ENCODE measurements at regions not wholly inside any gene's neighbourhood (a gene's known extent, or its start where the extent isn't known, plus 50 kb on each side); places are given as distances from the start of the nearest gene placed in this dataset.

DNA sequence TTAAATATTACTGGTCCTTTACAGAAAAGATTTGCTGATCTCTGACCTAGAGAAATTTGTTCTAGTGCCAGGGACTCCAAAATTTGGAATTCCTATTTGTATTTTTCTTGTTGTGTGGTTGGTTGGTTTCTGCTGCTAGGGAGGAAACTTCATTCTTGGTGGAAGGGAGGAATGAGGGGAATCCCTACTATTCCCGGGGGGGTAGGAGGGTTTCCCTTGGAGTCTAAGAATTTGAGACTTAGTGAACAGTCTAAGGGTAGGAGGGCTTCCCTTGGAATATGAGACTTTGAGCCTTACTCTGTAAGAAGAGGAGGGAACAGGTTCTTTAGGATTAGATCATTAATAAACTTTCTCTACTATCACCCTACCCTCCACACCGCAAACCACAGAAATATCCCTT lies 67.1 kb upstream of the ADGRF1 start:
- H3K27me3 ChIP-seq (ENCODE audit: control insufficient read depth in 5 of 5, insufficient read depth in 4 of 5, low read length in 5 of 5) = no peaks in the 10 kb centered on the region
- H3K27ac ChIP-seq (ENCODE audit: low read depth, low read length) = no peak overlapping the region
- H3K4me3 ChIP-seq (ENCODE audit: low read depth in 1 of 5, low read length in 5 of 5) = no peak overlapping the region
- H3K9ac ChIP-seq (ENCODE audit: low read length in 5 of 5) = no peak overlapping the region
- peaks cover 0 to 21% (median 2%) of the 10 kb centered on the region in 5 donors for H3K4me1 ChIP-seq (ENCODE audit: control insufficient read depth in 5 of 5, insufficient read depth in 5 of 5, low read length in 5 of 5)
- H3K9me3 ChIP-seq (ENCODE audit: control insufficient read depth in 5 of 5, low read length in 5 of 5) = no peaks in the 10 kb centered on the region
- H3K36me3 ChIP-seq (ENCODE audit: control insufficient read depth in 5 of 5, insufficient read depth in 5 of 5, low read length in 5 of 5) = no peaks in the 10 kb centered on the region

GRCh38 chr6:47106721-47107197 lies 64.6 kb upstream of the ADGRF1 start:
- no peaks in the 10 kb centered on the region for H3K27me3 ChIP-seq (ENCODE audit: control insufficient read depth in 5 of 5, insufficient read depth in 4 of 5, low read length in 5 of 5)
- no peak overlapping the region for H3K4me3 ChIP-seq (ENCODE audit: low read depth in 1 of 5, low read length in 5 of 5)
- H3K27ac ChIP-seq (ENCODE audit: low read depth, low read length) = no peak overlapping the region
- no peaks in the 10 kb centered on the region for H3K9me3 ChIP-seq (ENCODE audit: control insufficient read depth in 5 of 5, low read length in 5 of 5)
- H3K9ac ChIP-seq (ENCODE audit: low read length in 5 of 5) = no peak overlapping the region
- H3K36me3 ChIP-seq (ENCODE audit: control insufficient read depth in 5 of 5, insufficient read depth in 5 of 5, low read length in 5 of 5) = no peaks in the 10 kb centered on the region
- H3K4me1 ChIP-seq (ENCODE audit: control insufficient read depth in 5 of 5, insufficient read depth in 5 of 5, low read length in 5 of 5) = peaks cover 0 to 28% (median 8%) of the 10 kb centered on the region in 5 donors

- Histone ChIP-seq H3K4me3 (ENCODE audit: low read depth in 1 of 5, low read length in 5 of 5) (no peak overlapping the region), H3K36me3 (ENCODE audit: control insufficient read depth in 5 of 5, insufficient read depth in 5 of 5, low read length in 5 of 5) (no peaks in the 10 kb centered on the region), H3K4me1 (ENCODE audit: control insufficient read depth in 5 of 5, insufficient read depth in 5 of 5, low read length in 5 of 5) (peaks cover 0 to 25% (median 8%) of the 10 kb centered on the region in 5 donors), H3K27me3 (ENCODE audit: control insufficient read depth in 5 of 5, insufficient read depth in 4 of 5, low read length in 5 of 5) (no peaks in the 10 kb centered on the region), H3K27ac (ENCODE audit: low read depth, low read length) (no peak overlapping the region), H3K9me3 (ENCODE audit: control insufficient read depth in 5 of 5, low read length in 5 of 5) (no peaks in the 10 kb centered on the region), H3K9ac (ENCODE audit: low read length in 5 of 5) (no peak overlapping the region)
These were observed 64.1 kb upstream of the ADGRF1 start for GRCh38 chr6:47106216-47106615.

GRCh38 chr6:47105469-47106178 lies 63.5 kb upstream of the ADGRF1 start:
- no peaks in the 10 kb centered on the region for H3K27me3 ChIP-seq (ENCODE audit: control insufficient read depth in 5 of 5, insufficient read depth in 4 of 5, low read length in 5 of 5)
- no peak overlapping the region for H3K4me3 ChIP-seq (ENCODE audit: low read depth in 1 of 5, low read length in 5 of 5)
- H3K9me3 ChIP-seq (ENCODE audit: control insufficient read depth in 5 of 5, low read length in 5 of 5) = no peaks in the 10 kb centered on the region
- H3K4me1 ChIP-seq (ENCODE audit: control insufficient read depth in 5 of 5, insufficient read depth in 5 of 5, low read length in 5 of 5) = peaks cover 0 to 25% (median 8%) of the 10 kb centered on the region in 5 donors
- H3K9ac ChIP-seq (ENCODE audit: low read length in 5 of 5) = no peak overlapping the region
- H3K27ac ChIP-seq (ENCODE audit: low read depth, low read length) = no peak overlapping the region
- no peaks in the 10 kb centered on the region for H3K36me3 ChIP-seq (ENCODE audit: control insufficient read depth in 5 of 5, insufficient read depth in 5 of 5, low read length in 5 of 5)

DNA sequence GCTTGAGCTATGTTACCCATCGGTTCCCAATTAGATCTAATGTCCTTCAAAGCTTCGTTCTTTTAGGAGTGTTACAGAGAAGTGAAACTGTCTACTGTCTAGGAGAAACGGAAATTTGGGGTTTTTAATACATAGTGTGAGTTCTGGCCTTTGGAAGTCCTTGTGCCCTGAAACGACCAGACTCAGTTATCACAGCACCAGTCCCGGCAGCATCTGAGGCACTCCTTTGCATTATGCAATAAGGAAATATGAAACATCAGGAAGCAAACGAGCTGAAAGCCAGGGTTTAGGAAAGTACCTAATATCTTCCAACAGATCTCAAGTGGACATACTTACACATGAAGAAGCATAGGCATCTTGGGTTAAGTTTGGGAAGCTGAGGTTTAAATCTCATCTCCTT lies 61.8 kb upstream of the ADGRF1 start:
- no peak overlapping the region for H3K27ac ChIP-seq (ENCODE audit: low read depth, low read length)
- no peaks in the 10 kb centered on the region for H3K27me3 ChIP-seq (ENCODE audit: control insufficient read depth in 5 of 5, insufficient read depth in 4 of 5, low read length in 5 of 5)
- H3K9me3 ChIP-seq (ENCODE audit: control insufficient read depth in 5 of 5, low read length in 5 of 5) = no peaks in the 10 kb centered on the region
- H3K36me3 ChIP-seq (ENCODE audit: control insufficient read depth in 5 of 5, insufficient read depth in 5 of 5, low read length in 5 of 5) = no peaks in the 10 kb centered on the region
- no peak overlapping the region for H3K9ac ChIP-seq (ENCODE audit: low read length in 5 of 5)
- peaks cover 0 to 23% (median 10%) of the 10 kb centered on the region in 5 donors for H3K4me1 ChIP-seq (ENCODE audit: control insufficient read depth in 5 of 5, insufficient read depth in 5 of 5, low read length in 5 of 5)
- no peak overlapping the region for H3K4me3 ChIP-seq (ENCODE audit: low read depth in 1 of 5, low read length in 5 of 5)

- no peaks in the 10 kb centered on the region for H3K36me3 ChIP-seq (ENCODE audit: control insufficient read depth in 5 of 5, insufficient read depth in 5 of 5, low read length in 5 of 5)
- no peak overlapping the region for H3K9ac ChIP-seq (ENCODE audit: low read length in 5 of 5)
- peaks cover 0 to 31% (median 15%) of the 10 kb centered on the region in 5 donors for H3K4me1 ChIP-seq (ENCODE audit: control insufficient read depth in 5 of 5, insufficient read depth in 5 of 5, low read length in 5 of 5)
- no peaks in the 10 kb centered on the region for H3K9me3 ChIP-seq (ENCODE audit: control insufficient read depth in 5 of 5, low read length in 5 of 5)
- no peaks in the 10 kb centered on the region for H3K27me3 ChIP-seq (ENCODE audit: control insufficient read depth in 5 of 5, insufficient read depth in 4 of 5, low read length in 5 of 5)
- H3K4me3 ChIP-seq (ENCODE audit: low read depth in 1 of 5, low read length in 5 of 5) = no peak overlapping the region
- no peak overlapping the region for H3K27ac ChIP-seq (ENCODE audit: low read depth, low read length)
These were observed 60.2 kb upstream of the ADGRF1 start for GRCh38 chr6:47102331-47102730.

GRCh38 chr6:47098570-47098993 lies 56.5 kb upstream of the ADGRF1 start:
- Histone ChIP-seq H3K4me3 (ENCODE audit: low read depth in 1 of 5, low read length in 5 of 5) (no peak overlapping the region), H3K27ac (ENCODE audit: low read depth, low read length) (peak overlapping the region; percentile 73), H3K9me3 (ENCODE audit: control insufficient read depth in 5 of 5, low read length in 5 of 5) (no peaks in the 10 kb centered on the region), H3K36me3 (ENCODE audit: control insufficient read depth in 5 of 5, insufficient read depth in 5 of 5, low read length in 5 of 5) (no peaks in the 10 kb centered on the region), H3K27me3 (ENCODE audit: control insufficient read depth in 5 of 5, insufficient read depth in 4 of 5, low read length in 5 of 5) (no peaks in the 10 kb centered on the region), H3K9ac (ENCODE audit: low read length in 5 of 5) (no peak overlapping the region), H3K4me1 (ENCODE audit: control insufficient read depth in 5 of 5, insufficient read depth in 5 of 5, low read length in 5 of 5) (peaks cover 0 to 24% (median 21%) of the 10 kb centered on the region in 5 donors)

GRCh38 chr6:47097092-47097945 lies 55.2 kb upstream of the ADGRF1 start:
- Histone ChIP-seq H3K4me3 (ENCODE audit: low read depth in 1 of 5, low read length in 5 of 5) (no peak overlapping the region), H3K27me3 (ENCODE audit: control insufficient read depth in 5 of 5, insufficient read depth in 4 of 5, low read length in 5 of 5) (no peaks in the 10 kb centered on the region), H3K27ac (ENCODE audit: low read depth, low read length) (peak overlapping the region; percentile 73), H3K9me3 (ENCODE audit: control insufficient read depth in 5 of 5, low read length in 5 of 5) (no peaks in the 10 kb centered on the region), H3K9ac (ENCODE audit: low read length in 5 of 5) (no peak overlapping the region), H3K4me1 (ENCODE audit: control insufficient read depth in 5 of 5, insufficient read depth in 5 of 5, low read length in 5 of 5) (peaks cover 0 to 21% (median 19%) of the 10 kb centered on the region in 5 donors), H3K36me3 (ENCODE audit: control insufficient read depth in 5 of 5, insufficient read depth in 5 of 5, low read length in 5 of 5) (no peaks in the 10 kb centered on the region)

- no peaks in the 10 kb centered on the region for H3K36me3 ChIP-seq (ENCODE audit: control insufficient read depth in 5 of 5, insufficient read depth in 5 of 5, low read length in 5 of 5)
- no peak overlapping the region for H3K9ac ChIP-seq (ENCODE audit: low read length in 5 of 5)
- no peaks in the 10 kb centered on the region for H3K27me3 ChIP-seq (ENCODE audit: control insufficient read depth in 5 of 5, insufficient read depth in 4 of 5, low read length in 5 of 5)
- peaks cover 0 to 21% (median 19%) of the 10 kb centered on the region in 5 donors for H3K4me1 ChIP-seq (ENCODE audit: control insufficient read depth in 5 of 5, insufficient read depth in 5 of 5, low read length in 5 of 5)
- no peak overlapping the region for H3K27ac ChIP-seq (ENCODE audit: low read depth, low read length)
- no peak overlapping the region for H3K4me3 ChIP-seq (ENCODE audit: low read depth in 1 of 5, low read length in 5 of 5)
- H3K9me3 ChIP-seq (ENCODE audit: control insufficient read depth in 5 of 5, low read length in 5 of 5) = no peaks in the 10 kb centered on the region
These were observed 54.2 kb upstream of the ADGRF1 start for GRCh38 chr6:47096211-47096895.

Data from subcutaneous abdominal adipose tissue (tissue), 5 donors.